Astrocyte (in vitro differentiated cells and primary cell): ENCODE measurements at regions not wholly inside any gene's neighbourhood (a gene's known extent, or its start where the extent isn't known, plus 50 kb on each side); places are given as distances from the start of the nearest gene placed in this dataset.

ENCODE experiments used
- DNase-seq: peaks from one replicate; pipeline ENCODE4 v3.0.0-alpha.2; 2010; ENCODE audit warnings: low read depth
- FAIRE-seq: peaks from 2 replicates; lab custom pipeline; 2011; peaks lifted over from hg19 to GRCh38; lab: Jason Lieb, UNC
- H2AFZ ChIP-seq: 2 replicates; pipeline ENCODE4 v1.6.0; 2012; ENCODE audit warnings: low read depth, low read length, inconsistent platforms
- H3K27ac ChIP-seq: 2 replicates; pipeline ENCODE4 v1.5.1; 2011; ENCODE audit warnings: low read depth, low read length, inconsistent platforms
- H3K27me3 ChIP-seq: 2 replicates; pipeline ENCODE4 v1.6.0; 2011; ENCODE audit warnings: low read length, inconsistent platforms; ENCODE audit not compliant: insufficient read depth
- H3K36me3 ChIP-seq: 2 replicates; pipeline ENCODE4 v1.5.1; 2011; ENCODE audit warnings: low read length, inconsistent platforms; ENCODE audit not compliant: insufficient read depth
- H3K4me1 ChIP-seq: 2 replicates; pipeline ENCODE4 v1.5.1; 2011; ENCODE audit warnings: low read length, inconsistent platforms; ENCODE audit not compliant: insufficient read depth
- H3K4me2 ChIP-seq: 2 replicates; pipeline ENCODE4 v1.6.0; 2012; ENCODE audit warnings: low read length, inconsistent platforms
- H3K4me3 ChIP-seq: 2 replicates; pipeline ENCODE4 v1.5.1; 2011; ENCODE audit warnings: low read depth, mild to moderate bottlenecking, low read length, inconsistent platforms; ENCODE audit not compliant: insufficient read depth
- H3K79me2 ChIP-seq: 2 replicates; pipeline ENCODE4 v1.6.0; 2012; ENCODE audit warnings: mild to moderate bottlenecking, low read length, inconsistent platforms; ENCODE audit not compliant: insufficient read depth
- H3K9ac ChIP-seq: 2 replicates; pipeline ENCODE4 v1.6.0; 2012; ENCODE audit warnings: mild to moderate bottlenecking, low read length, inconsistent platforms
- H3K9me3 ChIP-seq: 2 replicates; pipeline ENCODE4 v1.5.1; 2012; ENCODE audit warnings: low read depth, mild to moderate bottlenecking, low read length, inconsistent platforms; ENCODE audit not compliant: insufficient read depth
- H4K20me1 ChIP-seq: 2 replicates; pipeline ENCODE4 v1.6.0; 2012; ENCODE audit warnings: low read length, inconsistent platforms; ENCODE audit not compliant: insufficient read depth
- H3K27ac Mint-ChIP-seq: one replicate; pipeline ENCODE4 v1.8.0; 2021; ENCODE audit warnings: mild to moderate bottlenecking, mixed read lengths; ENCODE audit not compliant: unreplicated experiment
- H3K27me3 Mint-ChIP-seq: one replicate; pipeline ENCODE4 v1.8.0; 2021; ENCODE audit warnings: low read depth, mixed read lengths; ENCODE audit not compliant: unreplicated experiment
- H3K36me3 Mint-ChIP-seq: one replicate; pipeline ENCODE4 v1.8.0; 2021; ENCODE audit warnings: low read depth, mixed read lengths; ENCODE audit not compliant: unreplicated experiment
- H3K4me1 Mint-ChIP-seq: one replicate; pipeline ENCODE4 v1.8.0; 2021; ENCODE audit warnings: low read depth, mixed read lengths; ENCODE audit not compliant: unreplicated experiment
- H3K4me3 Mint-ChIP-seq: one replicate; pipeline ENCODE4 v1.8.0; 2021; ENCODE audit warnings: mild to moderate bottlenecking, moderate library complexity, mixed read lengths; ENCODE audit not compliant: unreplicated experiment
- H3K9me3 Mint-ChIP-seq: one replicate; pipeline ENCODE4 v1.8.0; 2021; ENCODE audit warnings: mild to moderate bottlenecking, mixed read lengths; ENCODE audit not compliant: unreplicated experiment
- EZH2 ChIP-seq: IDR thresholded peaks from 2 replicates; pipeline ENCODE4 v1.6.1; 2012; ENCODE audit warnings: mild to moderate bottlenecking, low read length, inconsistent platforms; ENCODE audit not compliant: insufficient read depth
- TF ChIP-seq, protein P1 (sequence below): IDR thresholded peaks from 2 replicates; pipeline ENCODE4 v1.5.1; 2011; ENCODE audit warnings: low read depth, mild to moderate bottlenecking, inconsistent platforms, low read length, moderate library complexity; ENCODE audit not compliant: insufficient read depth

GRCh38 chr3:102194760-102195159 is 240.1 kb upstream of the ZPLD1 start:
- no peak overlapping the region for H3K27ac Mint-ChIP-seq

DNA sequence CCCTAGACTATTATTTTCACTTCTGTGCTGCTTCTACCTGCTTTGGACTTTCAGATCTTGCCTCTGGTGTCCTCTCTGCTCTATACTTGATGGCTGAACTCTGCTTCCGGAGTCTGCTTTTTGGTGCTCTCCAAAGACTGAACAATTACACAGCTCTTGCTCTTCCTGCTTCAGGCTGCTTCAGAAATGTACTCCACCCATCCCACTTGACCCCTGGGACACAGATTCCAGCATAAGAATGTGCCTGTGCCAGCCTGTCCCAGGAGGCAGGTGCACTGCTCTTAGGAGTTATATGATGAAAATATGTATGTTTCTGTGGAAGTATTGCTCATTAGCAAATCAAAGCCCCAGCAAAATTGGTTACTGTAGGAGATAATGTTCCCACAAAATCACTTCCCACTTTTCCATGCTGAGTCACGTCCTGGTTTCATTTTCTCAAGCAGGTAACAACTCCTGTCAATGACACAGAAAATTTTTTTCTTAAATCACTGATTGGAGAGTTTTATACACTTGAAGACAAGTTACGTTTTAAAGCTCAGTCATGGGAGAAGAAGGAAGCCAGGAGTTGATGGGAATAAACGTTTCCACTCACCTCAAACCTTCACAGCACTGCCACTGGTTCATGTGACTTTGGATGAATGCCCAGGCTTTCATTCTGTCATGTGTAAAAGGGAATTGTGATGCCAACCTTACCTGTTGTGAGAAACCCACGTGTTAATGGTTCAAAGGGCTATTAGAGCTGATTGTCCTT is 239.4 kb upstream of the ZPLD1 start:
- FAIRE-seq (no peak), DNase-seq (no peak)
- H3K9me3 ChIP-seq: no peaks in the 10 kb centered on the region
- peak overlapping the region; percentile 1 for H2AFZ ChIP-seq
- no peak overlapping the region for H3K4me3 Mint-ChIP-seq
- H3K27ac ChIP-seq: no peak overlapping the region
- no peak for TF ChIP-seq EZH2
- TF ChIP-seq, protein P1, sequence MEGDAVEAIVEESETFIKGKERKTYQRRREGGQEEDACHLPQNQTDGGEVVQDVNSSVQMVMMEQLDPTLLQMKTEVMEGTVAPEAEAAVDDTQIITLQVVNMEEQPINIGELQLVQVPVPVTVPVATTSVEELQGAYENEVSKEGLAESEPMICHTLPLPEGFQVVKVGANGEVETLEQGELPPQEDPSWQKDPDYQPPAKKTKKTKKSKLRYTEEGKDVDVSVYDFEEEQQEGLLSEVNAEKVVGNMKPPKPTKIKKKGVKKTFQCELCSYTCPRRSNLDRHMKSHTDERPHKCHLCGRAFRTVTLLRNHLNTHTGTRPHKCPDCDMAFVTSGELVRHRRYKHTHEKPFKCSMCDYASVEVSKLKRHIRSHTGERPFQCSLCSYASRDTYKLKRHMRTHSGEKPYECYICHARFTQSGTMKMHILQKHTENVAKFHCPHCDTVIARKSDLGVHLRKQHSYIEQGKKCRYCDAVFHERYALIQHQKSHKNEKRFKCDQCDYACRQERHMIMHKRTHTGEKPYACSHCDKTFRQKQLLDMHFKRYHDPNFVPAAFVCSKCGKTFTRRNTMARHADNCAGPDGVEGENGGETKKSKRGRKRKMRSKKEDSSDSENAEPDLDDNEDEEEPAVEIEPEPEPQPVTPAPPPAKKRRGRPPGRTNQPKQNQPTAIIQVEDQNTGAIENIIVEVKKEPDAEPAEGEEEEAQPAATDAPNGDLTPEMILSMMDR: no peak
- H3K36me3 Mint-ChIP-seq: no peaks in the 10 kb centered on the region
- no peaks in the 10 kb centered on the region for H3K27me3 ChIP-seq
- H4K20me1 ChIP-seq: no peaks in the 10 kb centered on the region
- H3K4me1 ChIP-seq: no peaks in the 10 kb centered on the region
- no peaks in the 10 kb centered on the region for H3K36me3 ChIP-seq
- H3K79me2 ChIP-seq: no peaks in the 10 kb centered on the region
- H3K9me3 Mint-ChIP-seq: no peaks in the 10 kb centered on the region
- peaks cover 2% of the 10 kb centered on the region for H3K4me1 Mint-ChIP-seq
- H3K4me3 ChIP-seq: no peak overlapping the region
- H3K27me3 Mint-ChIP-seq: no peaks in the 10 kb centered on the region
- no peak overlapping the region for H3K27ac Mint-ChIP-seq
- H3K4me2 ChIP-seq: no peak overlapping the region
- no peak overlapping the region for H3K9ac ChIP-seq

More at GRCh38 chr3:102194760-102195159, 240.1 kb upstream of the ZPLD1 start:
- Mint-ChIP-seq H3K9me3 (no peaks in the 10 kb centered on the region), H3K4me1 (peaks cover 4% of the 10 kb centered on the region), H3K27me3 (no peaks in the 10 kb centered on the region), H3K4me3 (no peak overlapping the region), H3K36me3 (no peaks in the 10 kb centered on the region)
- no peak overlapping the region for H3K4me3 ChIP-seq
- no peaks in the 10 kb centered on the region for H3K9me3 ChIP-seq
- no peak overlapping the region for H2AFZ ChIP-seq
- no peaks in the 10 kb centered on the region for H3K79me2 ChIP-seq
- TF ChIP-seq, protein P1: no peak
- no peak for TF ChIP-seq EZH2
- H3K36me3 ChIP-seq: no peaks in the 10 kb centered on the region
- no peak overlapping the region for H3K4me2 ChIP-seq
- no peak for FAIRE-seq
- H4K20me1 ChIP-seq: no peaks in the 10 kb centered on the region
- no peaks in the 10 kb centered on the region for H3K4me1 ChIP-seq
- no peaks in the 10 kb centered on the region for H3K27me3 ChIP-seq
- H3K27ac ChIP-seq: no peak overlapping the region
- H3K9ac ChIP-seq: no peak overlapping the region
- no peak for DNase-seq

GRCh38 chr3:102200126-102200525 is 234.7 kb upstream of the ZPLD1 start:
- peak; percentile 94 for DNase-seq
- Histone ChIP-seq H3K4me3 (no peak overlapping the region), H3K9me3 (no peaks in the 10 kb centered on the region), H3K36me3 (no peaks in the 10 kb centered on the region), H3K79me2 (no peaks in the 10 kb centered on the region), H4K20me1 (no peaks in the 10 kb centered on the region), H3K4me1 (peaks cover 3% of the 10 kb centered on the region), H3K27ac (peak overlapping the region; percentile 39), H2AFZ (no peak overlapping the region), H3K4me2 (peak overlapping the region; percentile 2), H3K9ac (no peak overlapping the region), H3K27me3 (no peaks in the 10 kb centered on the region)
- H3K27ac Mint-ChIP-seq: no peak overlapping the region
- peak; percentile 59 for FAIRE-seq
- peaks cover 2% of the 10 kb centered on the region for H3K36me3 Mint-ChIP-seq
- no peaks in the 10 kb centered on the region for H3K9me3 Mint-ChIP-seq
- no peak for TF ChIP-seq EZH2
- TF ChIP-seq, protein P1: no peak
- no peak overlapping the region for H3K4me3 Mint-ChIP-seq
- peaks cover 2% of the 10 kb centered on the region for H3K4me1 Mint-ChIP-seq
- no peaks in the 10 kb centered on the region for H3K27me3 Mint-ChIP-seq
